H9 (cell line): ENCODE measurements at regions not wholly inside any gene's neighbourhood (a gene's known extent, or its start where the extent isn't known, plus 50 kb on each side); places are given as distances from the start of the nearest gene placed in this dataset.

Source experiments
- DNase-seq: peaks from one replicate; pipeline ENCODE4 v3.0.0-alpha.2; 2017
- H2AFZ ChIP-seq: one replicate; pipeline ENCODE4 v1.6.1; 2013; ENCODE audit warnings: mild to moderate bottlenecking, low read length, control low read depth, moderate library complexity
- H2AK5ac ChIP-seq: 2 replicates; pipeline ENCODE4 v1.6.1; 2013; ENCODE audit warnings: low read length, control low read depth, mixed read lengths; ENCODE audit not compliant: insufficient read length
- H2BK120ac ChIP-seq: one replicate; pipeline ENCODE4 v1.6.1; 2013; ENCODE audit warnings: low read depth, mild to moderate bottlenecking, low read length, control low read depth, inconsistent platforms; ENCODE audit not compliant: poor library complexity, severe bottlenecking
- H2BK12ac ChIP-seq: 2 replicates; pipeline ENCODE4 v1.6.1; 2013; ENCODE audit warnings: low read length, control low read depth, mixed read lengths, low read depth; ENCODE audit not compliant: insufficient read length
- H2BK15ac ChIP-seq: 2 replicates; pipeline ENCODE4 v1.6.1; 2013; ENCODE audit warnings: low read depth, low read length, control low read depth
- H2BK20ac ChIP-seq: one replicate; pipeline ENCODE4 v1.6.1; 2013; ENCODE audit warnings: low read depth, mild to moderate bottlenecking, low read length, control low read depth, inconsistent platforms; ENCODE audit not compliant: poor library complexity, severe bottlenecking
- H2BK5ac ChIP-seq: 2 replicates; pipeline ENCODE4 v1.6.1; 2013; ENCODE audit warnings: low read length, control low read depth, mixed read lengths; ENCODE audit not compliant: insufficient read length
- H3K14ac ChIP-seq: 2 replicates; pipeline ENCODE4 v1.6.1; 2013; ENCODE audit warnings: low read length, control low read depth; ENCODE audit not compliant: insufficient read depth
- H3K18ac ChIP-seq: 2 replicates; pipeline ENCODE4 v1.6.1; 2013; ENCODE audit warnings: low read depth, mild to moderate bottlenecking, mixed read lengths, low read length, control low read depth; ENCODE audit not compliant: insufficient read length
- H3K23ac ChIP-seq: 2 replicates; pipeline ENCODE4 v1.6.1; 2013; ENCODE audit warnings: low read length, control low read depth, mixed read lengths, low read depth; ENCODE audit not compliant: insufficient read length
- H3K23me2 ChIP-seq: 2 replicates; pipeline ENCODE4 v1.6.1; 2013; ENCODE audit warnings: low read depth, mild to moderate bottlenecking, mixed read lengths, low read length, control low read depth; ENCODE audit not compliant: insufficient read length, poor library complexity, severe bottlenecking
- H3K27ac ChIP-seq: 2 replicates; pipeline ENCODE4 v1.5.1; 2013; ENCODE audit warnings: low read length, control low read depth, mixed read lengths, low read depth; ENCODE audit not compliant: insufficient read length
- H3K27me3 ChIP-seq: 2 replicates; pipeline ENCODE4 v1.6.1; 2013; ENCODE audit warnings: low read length, control low read depth, inconsistent platforms; ENCODE audit not compliant: insufficient read depth
- H3K4ac ChIP-seq: 2 replicates; pipeline ENCODE4 v1.6.1; 2013; ENCODE audit warnings: low read depth, mild to moderate bottlenecking, control low read depth, inconsistent platforms, low read length, moderate library complexity
- H3K4me1 ChIP-seq: 2 replicates; pipeline ENCODE4 v1.6.1; 2013; ENCODE audit warnings: low read length, control low read depth, inconsistent platforms; ENCODE audit not compliant: insufficient read depth
- H3K4me2 ChIP-seq: 2 replicates; pipeline ENCODE4 v1.6.1; 2013; ENCODE audit warnings: low read length, control low read depth, mixed read lengths; ENCODE audit not compliant: insufficient read length, insufficient read depth
- H3K56ac ChIP-seq: 2 replicates; pipeline ENCODE4 v1.6.1; 2013; ENCODE audit warnings: low read depth, mild to moderate bottlenecking, mixed read lengths, low read length, control low read depth; ENCODE audit not compliant: insufficient read length
- H3K79me1 ChIP-seq: 2 replicates; pipeline ENCODE4 v1.6.1; 2013; ENCODE audit warnings: low read depth, mild to moderate bottlenecking, moderate library complexity, low read length, control low read depth, inconsistent platforms; ENCODE audit not compliant: insufficient read depth, poor library complexity, severe bottlenecking
- H3K79me2 ChIP-seq: 2 replicates; pipeline ENCODE4 v1.6.1; 2013; ENCODE audit warnings: low read length, control low read depth, inconsistent platforms; ENCODE audit not compliant: insufficient read depth
- H3K9ac ChIP-seq: 2 replicates; pipeline ENCODE4 v1.6.1; 2013; ENCODE audit warnings: low read length, control low read depth, mixed read lengths; ENCODE audit not compliant: insufficient read length; ENCODE audit errors: extremely low read depth
- H3K9me3 ChIP-seq: one replicate; pipeline ENCODE4 v1.6.1; 2013; ENCODE audit warnings: low read depth, low read length, inconsistent platforms; ENCODE audit not compliant: control insufficient read depth
- H3T11ph ChIP-seq: one replicate; pipeline ENCODE4 v1.6.1; 2013; ENCODE audit warnings: mild to moderate bottlenecking, low read length, control low read depth, inconsistent platforms
- H4K20me1 ChIP-seq: one replicate; pipeline ENCODE4 v1.6.1; 2013; ENCODE audit not compliant: control insufficient read depth, insufficient read length, insufficient read depth
- H4K5ac ChIP-seq: 2 replicates; pipeline ENCODE4 v1.6.1; 2013; ENCODE audit warnings: low read depth, mild to moderate bottlenecking, mixed read lengths, low read length, control low read depth; ENCODE audit not compliant: insufficient read length
- H4K8ac ChIP-seq: replicated peaks from 2 replicates; pipeline ENCODE4 v1.6.1; 2013; ENCODE audit warnings: low read length, control low read depth, mixed read lengths, low read depth; ENCODE audit not compliant: insufficient read length
- H4K91ac ChIP-seq: 2 replicates; pipeline ENCODE4 v1.6.1; 2013; ENCODE audit warnings: low read depth, mild to moderate bottlenecking, moderate library complexity, mixed read lengths, low read length, control low read depth; ENCODE audit not compliant: insufficient read length
- H3K27ac Mint-ChIP-seq, 3 experiments: 2 replicates in 2 of 3; 3 replicates in 1 of 3; pipeline ENCODE4 v1.8.0; 2020 to 2021; ENCODE audit warnings: mixed read lengths in 3 of 3, mild to moderate bottlenecking in 1 of 3, moderate library complexity in 1 of 3
- H3K27me3 Mint-ChIP-seq: 2 replicates; pipeline ENCODE4 v1.8.0; 2021; ENCODE audit warnings: low read depth, mild to moderate bottlenecking, moderate library complexity, mixed read lengths
- H3K36me3 Mint-ChIP-seq, 3 experiments: 2 replicates in 2 of 3; 3 replicates in 1 of 3; pipeline ENCODE4 v1.8.0; 2020 to 2021; ENCODE audit warnings: low read depth in 3 of 3, mixed read lengths in 3 of 3; ENCODE audit not compliant: insufficient read depth in 1 of 3
- H3K4me1 Mint-ChIP-seq, 2 experiments: 2 replicates each; pipeline ENCODE4 v1.8.0; 2020; ENCODE audit warnings: mixed read lengths in 2 of 2
- H3K4me3 Mint-ChIP-seq, 2 experiments: 2 replicates in 1 of 2; 3 replicates in 1 of 2; pipeline ENCODE4 v1.8.0; 2020 to 2021; ENCODE audit warnings: mild to moderate bottlenecking in 2 of 2, mixed read lengths in 2 of 2, moderate library complexity in 1 of 2
- H3K9me3 Mint-ChIP-seq, 2 experiments: 2 replicates in 1 of 2; 3 replicates in 1 of 2; pipeline ENCODE4 v1.8.0; 2020; ENCODE audit warnings: mild to moderate bottlenecking in 2 of 2, mixed read lengths in 2 of 2, moderate library complexity in 1 of 2
- TF ChIP-seq, protein P1 (sequence below): fragments of 200-600 bp; sonication (generic); conservative IDR thresholded peaks from 3 replicates; pipeline ENCODE4 v1.8.0; 2021; ENCODE audit warnings: antibody characterized with exemption, mild to moderate bottlenecking

DNA sequence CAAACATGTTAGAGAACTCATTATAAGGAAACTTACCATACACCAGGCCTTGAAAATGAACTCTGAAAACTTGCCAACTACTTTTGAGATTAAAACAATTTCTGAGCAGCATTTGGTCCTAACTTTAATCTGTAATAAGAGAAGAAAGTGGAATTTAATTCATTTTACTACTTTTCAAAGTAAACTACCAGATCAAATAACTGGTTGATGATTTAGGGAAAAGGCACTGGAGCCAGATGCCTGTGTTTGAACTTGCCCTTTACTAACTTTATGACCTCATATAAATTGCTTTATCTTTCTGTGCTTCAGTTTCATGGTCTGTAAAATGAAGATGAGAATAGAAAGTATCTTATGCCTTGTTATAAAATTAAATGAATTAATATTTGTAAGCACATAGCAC lies 159.9 kb upstream of the PCDH18 start:
- DNase-seq = no peak
- no peak overlapping the region for H2BK5ac ChIP-seq
- no peak overlapping the region for H4K91ac ChIP-seq
- H2AK5ac ChIP-seq = no peak overlapping the region
- H2BK15ac ChIP-seq = no peak overlapping the region
- no peak overlapping the region for H3K4ac ChIP-seq
- no peak overlapping the region for H4K5ac ChIP-seq
- H3K9ac ChIP-seq = no peak overlapping the region
- H3K23me2 ChIP-seq = no peaks in the 10 kb centered on the region
- H3K14ac ChIP-seq = no peak overlapping the region
- no peak overlapping the region for H2AFZ ChIP-seq
- TF ChIP-seq, protein P1, sequence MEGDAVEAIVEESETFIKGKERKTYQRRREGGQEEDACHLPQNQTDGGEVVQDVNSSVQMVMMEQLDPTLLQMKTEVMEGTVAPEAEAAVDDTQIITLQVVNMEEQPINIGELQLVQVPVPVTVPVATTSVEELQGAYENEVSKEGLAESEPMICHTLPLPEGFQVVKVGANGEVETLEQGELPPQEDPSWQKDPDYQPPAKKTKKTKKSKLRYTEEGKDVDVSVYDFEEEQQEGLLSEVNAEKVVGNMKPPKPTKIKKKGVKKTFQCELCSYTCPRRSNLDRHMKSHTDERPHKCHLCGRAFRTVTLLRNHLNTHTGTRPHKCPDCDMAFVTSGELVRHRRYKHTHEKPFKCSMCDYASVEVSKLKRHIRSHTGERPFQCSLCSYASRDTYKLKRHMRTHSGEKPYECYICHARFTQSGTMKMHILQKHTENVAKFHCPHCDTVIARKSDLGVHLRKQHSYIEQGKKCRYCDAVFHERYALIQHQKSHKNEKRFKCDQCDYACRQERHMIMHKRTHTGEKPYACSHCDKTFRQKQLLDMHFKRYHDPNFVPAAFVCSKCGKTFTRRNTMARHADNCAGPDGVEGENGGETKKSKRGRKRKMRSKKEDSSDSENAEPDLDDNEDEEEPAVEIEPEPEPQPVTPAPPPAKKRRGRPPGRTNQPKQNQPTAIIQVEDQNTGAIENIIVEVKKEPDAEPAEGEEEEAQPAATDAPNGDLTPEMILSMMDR = no peak
- Mint-ChIP-seq H3K27me3 (no peaks in the 10 kb centered on the region), H3K4me1 (peaks cover 10 to 11% of the 10 kb centered on the region in 2 experiments), H3K4me3 (no peak overlapping the region), H3K9me3 (no peaks in the 10 kb centered on the region), H3K27ac (no peak overlapping the region; a peak in 1 of 7 replicates), H3K36me3 (no peaks in the 10 kb centered on the region)
- no peak overlapping the region for H3K56ac ChIP-seq
- H4K20me1 ChIP-seq = no peaks in the 10 kb centered on the region
- H3K27ac ChIP-seq = no peak overlapping the region
- H3K18ac ChIP-seq = no peak overlapping the region
- no peak overlapping the region for H3K4me2 ChIP-seq
- no peaks in the 10 kb centered on the region for H3K4me1 ChIP-seq
- H2BK120ac ChIP-seq = no peak overlapping the region
- H3K23ac ChIP-seq = no peak overlapping the region
- no peaks in the 10 kb centered on the region for H3K79me2 ChIP-seq
- H2BK12ac ChIP-seq = no peak overlapping the region
- H3T11ph ChIP-seq = no peak overlapping the region
- no peaks in the 10 kb centered on the region for H3K9me3 ChIP-seq
- H3K79me1 ChIP-seq = no peaks in the 10 kb centered on the region
- H4K8ac ChIP-seq = no peak overlapping the region
- H3K27me3 ChIP-seq = no peaks in the 10 kb centered on the region
- no peak overlapping the region for H2BK20ac ChIP-seq
